Endothelial cell of umbilical vein (primary cell): ENCODE measurements at regions not wholly inside any gene's neighbourhood (a gene's known extent, or its start where the extent isn't known, plus 50 kb on each side); places are given as distances from the start of the nearest gene placed in this dataset.

Experiments
- BruUV-seq: library from RNA; stranded (reverse); fragments of 400-500 nt; replicated peaks from 2 replicates; lab custom pipeline; 2021; lab: Mats Ljungman, UMichigan
- CTCF ChIA-PET: fragments of 300-600, 350-600 bp; sonication (Branson Sonifier 250); formaldehyde crosslinking; loops from one replicate; lab custom pipeline; 2021; ENCODE audit warnings: antibody characterized with exemption, inconsistent platforms; lab: Charles Lee
- POLR2A ChIA-PET: fragments of 300-600, 350-600 bp; sonication (Branson Sonifier 250); formaldehyde crosslinking; loops from one replicate; lab custom pipeline; 2021; ENCODE audit warnings: antibody characterized with exemption, inconsistent platforms; lab: Charles Lee
- DNase-seq: peaks from one replicate; pipeline ENCODE4 v3.0.0-alpha.2; 2011; ENCODE audit warnings: low read depth, low spot score
- FAIRE-seq: peaks from 2 replicates; lab custom pipeline; 2011; peaks lifted over from hg19 to GRCh38; lab: Jason Lieb, UNC
- H2AFZ ChIP-seq: 2 replicates; pipeline ENCODE4 v1.6.0; 2012; ENCODE audit warnings: low read depth, low read length, control low read depth, inconsistent platforms
- H3K27ac ChIP-seq: 2 replicates; pipeline ENCODE4 v1.5.1; 2011; ENCODE audit warnings: low read depth, mild to moderate bottlenecking, control low read depth, low read length, moderate library complexity; ENCODE audit not compliant: insufficient read depth
- H3K27me3 ChIP-seq, 2 experiments: 2 replicates each; pipeline versions ENCODE4 v1.6.0 to v1.6.1; 2011; ENCODE audit warnings: low read length in 2 of 2, mixed read lengths in 1 of 2; ENCODE audit not compliant: control insufficient read depth in 2 of 2, insufficient read depth in 2 of 2
- H3K36me3 ChIP-seq, 2 experiments: 2 replicates in 1 of 2; 3 replicates in 1 of 2; pipeline ENCODE4 v1.5.1; 2011; ENCODE audit warnings: low read length in 2 of 2, mild to moderate bottlenecking in 1 of 2, moderate library complexity in 1 of 2; ENCODE audit not compliant: control insufficient read depth in 2 of 2, insufficient read depth in 2 of 2; ENCODE audit errors: extremely low read depth in 1 of 2
- H3K4me1 ChIP-seq: 3 replicates; pipeline ENCODE4 v1.5.1; 2011; ENCODE audit warnings: mild to moderate bottlenecking, low read length; ENCODE audit not compliant: control insufficient read depth, insufficient read depth; ENCODE audit errors: extremely low read depth
- H3K4me2 ChIP-seq: 2 replicates; pipeline ENCODE4 v1.6.1; 2011; ENCODE audit warnings: low read length, control low read depth, mixed read lengths; ENCODE audit not compliant: insufficient read depth
- H3K4me3 ChIP-seq, 3 experiments: fragments of 200-600 bp in 1 of 3; sonication (generic), shearing (Covaris generic) in 1 of 3; replicated peaks in 1 of 3; 2 replicates each; pipeline ENCODE4 v1.5.1; 2011 to 2016; ENCODE audit warnings: control low read depth in 3 of 3, low read length in 3 of 3, mild to moderate bottlenecking in 2 of 3, inconsistent platforms in 1 of 3, low read depth in 1 of 3, moderate library complexity in 1 of 3; ENCODE audit not compliant: insufficient read depth in 1 of 3
- H3K79me2 ChIP-seq: 2 replicates; pipeline ENCODE4 v1.6.0; 2012; ENCODE audit warnings: low read length, inconsistent platforms; ENCODE audit not compliant: control insufficient read depth, insufficient read depth
- H3K9ac ChIP-seq: replicated peaks from 2 replicates; pipeline ENCODE3; 2011; ENCODE audit warnings: low read length, control low read depth; ENCODE audit not compliant: insufficient read depth; ENCODE audit errors: extremely low read depth
- H3K9me1 ChIP-seq: replicated peaks from 3 replicates; pipeline ENCODE4 v1.6.0; 2011; ENCODE audit warnings: mild to moderate bottlenecking, low read length; ENCODE audit not compliant: control insufficient read depth, insufficient read depth; ENCODE audit errors: extremely low read depth
- H3K9me3 ChIP-seq: replicated peaks from 2 replicates; pipeline ENCODE4 v1.5.1; 2012; ENCODE audit warnings: low read length, inconsistent platforms; ENCODE audit not compliant: control insufficient read depth, insufficient read depth
- H4K20me1 ChIP-seq: replicated peaks from 2 replicates; pipeline ENCODE3; 2011; ENCODE audit warnings: mild to moderate bottlenecking, low read length; ENCODE audit not compliant: control insufficient read depth, insufficient read depth; ENCODE audit errors: extremely low read depth
- EZH2 ChIP-seq: IDR thresholded peaks from 2 replicates; pipeline ENCODE4 v1.6.1; 2012; ENCODE audit warnings: borderline replicate concordance, low read depth, mild to moderate bottlenecking, moderate library complexity, low read length, inconsistent platforms; ENCODE audit not compliant: severe bottlenecking
- FOS ChIP-seq: IDR thresholded peaks from 2 replicates; pipeline ENCODE4 v1.6.1; 2011; ENCODE audit warnings: mild to moderate bottlenecking, low read length, moderate library complexity, borderline replicate concordance; ENCODE audit not compliant: insufficient read depth
- GATA2 ChIP-seq: IDR thresholded peaks from 2 replicates; pipeline ENCODE4 v1.7.0; 2011; ENCODE audit warnings: low read depth, mild to moderate bottlenecking, moderate library complexity, mixed read lengths, low read length; ENCODE audit not compliant: insufficient read length, insufficient read depth
- JUN ChIP-seq: IDR thresholded peaks from 2 replicates; pipeline ENCODE4 v1.6.1; 2011; ENCODE audit warnings: borderline replicate concordance, low read depth; ENCODE audit not compliant: insufficient read length, insufficient read depth
- MYC ChIP-seq: IDR thresholded peaks from one replicate; pipeline ENCODE4 v1.6.1; 2011; ENCODE audit warnings: mild to moderate bottlenecking, low read depth, low read length
- POLR2A ChIP-seq: IDR thresholded peaks from 2 replicates; pipeline ENCODE4 v1.6.1; 2012; ENCODE audit warnings: low read depth, mild to moderate bottlenecking, control low read depth, low read length
- POLR2AphosphoS5 ChIP-seq: IDR thresholded peaks from 2 replicates; pipeline ENCODE4 v1.6.1; 2012; ENCODE audit warnings: low read depth, mild to moderate bottlenecking, control low read depth, low read length, moderate library complexity; ENCODE audit not compliant: insufficient read depth
- dilution Hi-C: fragments of 300-500 bp; cut with MboI; formaldehyde crosslinking; loops from one replicate; pipeline ENCODE4 v1.15.0; 2019; ENCODE audit warnings: low sequenced_read_pairs; ENCODE audit not compliant: extremely low pct_ligation_motif_present
- intact Hi-C: fragments of 100-400 bp; cut with micrococcal nuclease; formaldehyde crosslinking; loops from one replicate; pipeline ENCODE4 v1.10.0; 2022
- TF ChIP-seq, protein P1 (sequence below): IDR thresholded peaks from 2 replicates; pipeline ENCODE4 v1.6.1; 2011; ENCODE audit not compliant: insufficient read depth, insufficient read length
- TF ChIP-seq, protein P2 (sequence below), 2 donors: IDR thresholded peaks; 1 replicate in 1 of 2; 2 replicates in 1 of 2; pipeline ENCODE4 v1.5.1; 2011; ENCODE audit warnings: low read length in 2 of 2, mild to moderate bottlenecking in 2 of 2, moderate library complexity in 2 of 2, control low read depth in 1 of 2, inconsistent platforms in 1 of 2, low read depth in 1 of 2; ENCODE audit not compliant: insufficient read depth in 1 of 2; ENCODE audit errors: extremely low read depth in 1 of 2

DNA sequence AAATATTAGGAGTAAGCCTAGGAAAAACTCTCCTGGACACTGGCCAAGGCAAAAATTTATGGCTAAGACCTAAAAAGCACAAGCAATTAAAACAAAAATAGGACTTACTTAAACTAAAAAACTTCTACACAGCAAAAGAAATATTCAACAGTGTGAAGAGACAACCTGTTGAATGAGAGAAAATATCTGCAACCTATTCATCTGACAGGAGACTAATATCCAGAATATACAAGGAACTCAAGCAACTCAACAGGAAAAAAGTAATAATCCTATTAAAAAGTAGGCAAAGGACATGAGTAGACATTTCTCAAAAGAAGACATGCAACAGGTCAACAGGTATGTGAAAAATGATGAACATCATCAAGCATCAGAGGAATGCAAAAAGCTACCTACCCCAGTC, 431.1 kb downstream of the ZEB2 start:
- TF ChIP-seq EZH2 (no peak), MYC (no peak), GATA2 (no peak), JUN (no peak), POLR2A (no peak), FOS (no peak), POLR2AphosphoS5 (no peak)
- TF ChIP-seq, protein P1, sequence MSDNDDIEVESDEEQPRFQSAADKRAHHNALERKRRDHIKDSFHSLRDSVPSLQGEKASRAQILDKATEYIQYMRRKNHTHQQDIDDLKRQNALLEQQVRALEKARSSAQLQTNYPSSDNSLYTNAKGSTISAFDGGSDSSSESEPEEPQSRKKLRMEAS = no peak
- TF ChIP-seq, protein P2, sequence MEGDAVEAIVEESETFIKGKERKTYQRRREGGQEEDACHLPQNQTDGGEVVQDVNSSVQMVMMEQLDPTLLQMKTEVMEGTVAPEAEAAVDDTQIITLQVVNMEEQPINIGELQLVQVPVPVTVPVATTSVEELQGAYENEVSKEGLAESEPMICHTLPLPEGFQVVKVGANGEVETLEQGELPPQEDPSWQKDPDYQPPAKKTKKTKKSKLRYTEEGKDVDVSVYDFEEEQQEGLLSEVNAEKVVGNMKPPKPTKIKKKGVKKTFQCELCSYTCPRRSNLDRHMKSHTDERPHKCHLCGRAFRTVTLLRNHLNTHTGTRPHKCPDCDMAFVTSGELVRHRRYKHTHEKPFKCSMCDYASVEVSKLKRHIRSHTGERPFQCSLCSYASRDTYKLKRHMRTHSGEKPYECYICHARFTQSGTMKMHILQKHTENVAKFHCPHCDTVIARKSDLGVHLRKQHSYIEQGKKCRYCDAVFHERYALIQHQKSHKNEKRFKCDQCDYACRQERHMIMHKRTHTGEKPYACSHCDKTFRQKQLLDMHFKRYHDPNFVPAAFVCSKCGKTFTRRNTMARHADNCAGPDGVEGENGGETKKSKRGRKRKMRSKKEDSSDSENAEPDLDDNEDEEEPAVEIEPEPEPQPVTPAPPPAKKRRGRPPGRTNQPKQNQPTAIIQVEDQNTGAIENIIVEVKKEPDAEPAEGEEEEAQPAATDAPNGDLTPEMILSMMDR (IDR thresholded peaks at IDR 0.05; ENCODE audit: extremely low read depth in 1 of 2, insufficient read depth in 1 of 2, low read depth in 1 of 2, low read length in 2 of 2) = no peak
- Histone ChIP-seq H3K4me2 (no peak overlapping the region), H3K4me1 (no peaks in the 10 kb centered on the region), H3K27ac (no peak overlapping the region), H3K4me3 (no peak overlapping the region), H3K79me2 (no peaks in the 10 kb centered on the region), H3K9ac (no peak overlapping the region), H2AFZ (no peak overlapping the region), H3K9me1 (no peaks in the 10 kb centered on the region), H3K9me3 (no peaks in the 10 kb centered on the region), H4K20me1 (no peaks in the 10 kb centered on the region), H3K27me3 (no peaks in the 10 kb centered on the region), H3K36me3 (no peaks in the 10 kb centered on the region)
- ChIA-PET POLR2A (no interaction called here), CTCF (no interaction called here)
- BruUV-seq = no TSS peak
- FAIRE-seq = no peak
- no peak for DNase-seq
- dilution Hi-C loops = no loop called here
- intact Hi-C loops = no loop called here
